ENCODE measurements at regions not wholly inside any gene's neighbourhood (a gene's known extent, or its start where the extent isn't known, plus 50 kb on each side); places are given as distances from the start of the nearest gene placed in this dataset.
"Not testable (repeated sequence)": the region's sequence is repeated elsewhere in the genome, so short reads cannot be mapped to it uniquely, and the experiment has no call there.

GRCh38 chr2:190005513-190005912, 57.0 kb downstream of the MSTN start:
- no peak overlapping the region for H3K4me3 ChIP-seq
- H3K4me1 ChIP-seq (replicated peaks), result no peaks in the 10 kb centered on the region
- H3K36me3 ChIP-seq, result no peaks in the 10 kb centered on the region
- no peaks in the 10 kb centered on the region for H3K27me3 ChIP-seq (replicated peaks)
- H3K27ac ChIP-seq, result no peak overlapping the region
- DNase-seq (ENCODE audit: low read depth in 1 of 2, low spot score in 2 of 2), result no peak
- no peaks in the 10 kb centered on the region for H3K9me3 ChIP-seq (replicated peaks)

- H3K4me3 ChIP-seq, result no peak overlapping the region
- no peaks in the 10 kb centered on the region for H3K27me3 ChIP-seq (replicated peaks)
- DNase-seq (ENCODE audit: low read depth in 1 of 2, low spot score in 2 of 2), result no peak
- H3K4me1 ChIP-seq (replicated peaks), result no peaks in the 10 kb centered on the region
- H3K9me3 ChIP-seq (replicated peaks), result no peaks in the 10 kb centered on the region
- no peak overlapping the region for H3K27ac ChIP-seq
- no peaks in the 10 kb centered on the region for H3K36me3 ChIP-seq
Measured at GRCh38 chr2:189999661-190000060, 62.9 kb downstream of the MSTN start.

GRCh38 chr2:189998665-189999064, 63.9 kb downstream of the MSTN start:
- H3K9me3 ChIP-seq (replicated peaks); H3K4me1 ChIP-seq (replicated peaks): not testable (repeated sequence)

GRCh38 chr2:189997016-189997415, 65.5 kb downstream of the MSTN start:
- no peaks in the 10 kb centered on the region for H3K27me3 ChIP-seq (replicated peaks)
- H3K4me1 ChIP-seq (replicated peaks), result no peaks in the 10 kb centered on the region
- H3K9me3 ChIP-seq (replicated peaks), result no peaks in the 10 kb centered on the region
- H3K4me3 ChIP-seq, result no peak overlapping the region
- DNase-seq (ENCODE audit: low read depth in 1 of 2, low spot score in 2 of 2), result no peak
- no peaks in the 10 kb centered on the region for H3K36me3 ChIP-seq
- H3K27ac ChIP-seq, result no peak overlapping the region

More at GRCh38 chr2:189998665-189999064, 63.9 kb downstream of the MSTN start:
- H3K27me3 ChIP-seq (replicated peaks); H3K4me3 ChIP-seq; DNase-seq (ENCODE audit: low read depth in 1 of 2, low spot score in 2 of 2); H3K36me3 ChIP-seq; H3K27ac ChIP-seq: not testable (repeated sequence)

- no peak overlapping the region for H3K4me3 ChIP-seq
- no peak for DNase-seq (ENCODE audit: low read depth in 1 of 2, low spot score in 2 of 2)
- no peaks in the 10 kb centered on the region for H3K27me3 ChIP-seq (replicated peaks)
- H3K4me1 ChIP-seq (replicated peaks), result no peaks in the 10 kb centered on the region
- H3K9me3 ChIP-seq (replicated peaks), result no peaks in the 10 kb centered on the region
- H3K36me3 ChIP-seq, result no peaks in the 10 kb centered on the region
- H3K27ac ChIP-seq, result no peak overlapping the region
Measured at GRCh38 chr2:189995679-189996078, 66.8 kb downstream of the MSTN start.

- peaks cover 3% of the 10 kb centered on the region; the same call in 1 of the 2 replicates for H3K9me3 ChIP-seq (replicated peaks)
- H3K27me3 ChIP-seq (replicated peaks), result no peaks in the 10 kb centered on the region
- no peak overlapping the region for H3K27ac ChIP-seq
- DNase-seq (ENCODE audit: low read depth in 1 of 2, low spot score in 2 of 2), result no peak
- H3K4me3 ChIP-seq, result no peak overlapping the region
- no peaks in the 10 kb centered on the region for H3K36me3 ChIP-seq
- H3K4me1 ChIP-seq (replicated peaks), result no peaks in the 10 kb centered on the region
Measured at GRCh38 chr2:189982780-189983394, 79.6 kb downstream of the MSTN start.

- no peak overlapping the region for H3K4me3 ChIP-seq
- no peaks in the 10 kb centered on the region for H3K27me3 ChIP-seq (replicated peaks)
- DNase-seq (ENCODE audit: low read depth in 1 of 2, low spot score in 2 of 2), result no peak
- H3K9me3 ChIP-seq (replicated peaks), result peaks cover 3% of the 10 kb centered on the region; the same call in 1 of the 2 replicates
- no peaks in the 10 kb centered on the region for H3K4me1 ChIP-seq (replicated peaks)
- H3K27ac ChIP-seq, result no peak overlapping the region
- H3K36me3 ChIP-seq, result no peaks in the 10 kb centered on the region
Measured at GRCh38 chr2:189982087-189982486, 80.4 kb downstream of the MSTN start.

GRCh38 chr2:189976488-189976887, 86.0 kb downstream of the MSTN start:
- not testable (repeated sequence) for H3K4me3 ChIP-seq

GRCh38 chr2:189960346-189960745, 102.2 kb downstream of the MSTN start:
- 0 out of 2 replicates have a peak, but pooled peaks cover 2% of the 10 kb centered on the region for H3K9me3 ChIP-seq (replicated peaks)
- no peak for DNase-seq (ENCODE audit: low read depth in 1 of 2, low spot score in 2 of 2)
- H3K27ac ChIP-seq, result no peak overlapping the region
- no peaks in the 10 kb centered on the region for H3K4me1 ChIP-seq (replicated peaks)
- no peaks in the 10 kb centered on the region for H3K27me3 ChIP-seq (replicated peaks)
- H3K36me3 ChIP-seq, result no peaks in the 10 kb centered on the region
- no peak overlapping the region for H3K4me3 ChIP-seq

More at GRCh38 chr2:189976488-189976887, 86.0 kb downstream of the MSTN start:
- not testable (repeated sequence) for H3K27me3 ChIP-seq (replicated peaks); H3K36me3 ChIP-seq; H3K4me1 ChIP-seq (replicated peaks); H3K27ac ChIP-seq; H3K9me3 ChIP-seq (replicated peaks); DNase-seq (ENCODE audit: low read depth in 1 of 2, low spot score in 2 of 2)

- H3K4me1 ChIP-seq (replicated peaks), result no peaks in the 10 kb centered on the region
- H3K27ac ChIP-seq, result no peak overlapping the region
- H3K9me3 ChIP-seq (replicated peaks), result no peaks in the 10 kb centered on the region
- no peaks in the 10 kb centered on the region for H3K27me3 ChIP-seq (replicated peaks)
- no peaks in the 10 kb centered on the region for H3K36me3 ChIP-seq
- H3K4me3 ChIP-seq, result no peak overlapping the region
- DNase-seq (ENCODE audit: low read depth in 1 of 2, low spot score in 2 of 2), result no peak
Measured at GRCh38 chr2:189959450-189959849, 103.1 kb downstream of the MSTN start.

GRCh38 chr2:189954989-189955388, 107.5 kb downstream of the MSTN start:
- Histone ChIP-seq H3K27me3 (replicated peaks) (no peaks in the 10 kb centered on the region), H3K27ac (no peak overlapping the region), H3K9me3 (replicated peaks) (no peaks in the 10 kb centered on the region), H3K36me3 (no peaks in the 10 kb centered on the region), H3K4me1 (replicated peaks) (no peaks in the 10 kb centered on the region), H3K4me3 (no peak overlapping the region)
- DNase-seq (ENCODE audit: low read depth in 1 of 2, low spot score in 2 of 2), result no peak

GRCh38 chr2:189952536-189953109, 109.9 kb downstream of the MSTN start:
- no peak overlapping the region for H3K4me3 ChIP-seq

GRCh38 chr2:189951791-189952535, 110.6 kb downstream of the MSTN start:
- Histone ChIP-seq H3K27ac (no peak overlapping the region), H3K4me3 (no peak overlapping the region), H3K36me3 (no peaks in the 10 kb centered on the region), H3K27me3 (replicated peaks) (no peaks in the 10 kb centered on the region), H3K4me1 (replicated peaks) (no peaks in the 10 kb centered on the region), H3K9me3 (replicated peaks) (no peaks in the 10 kb centered on the region)
- DNase-seq (ENCODE audit: low read depth in 1 of 2, low spot score in 2 of 2), result peak in 1 of 2 experiments; percentile 18

More at GRCh38 chr2:189952536-189953109, 109.9 kb downstream of the MSTN start:
- Histone ChIP-seq H3K27me3 (replicated peaks) (no peaks in the 10 kb centered on the region), H3K36me3 (no peaks in the 10 kb centered on the region), H3K27ac (no peak overlapping the region), H3K4me1 (replicated peaks) (no peaks in the 10 kb centered on the region), H3K9me3 (replicated peaks) (no peaks in the 10 kb centered on the region)
- no peak for DNase-seq (ENCODE audit: low read depth in 1 of 2, low spot score in 2 of 2)

GRCh38 chr2:189943009-189943408, 119.5 kb downstream of the MSTN start:
- Histone ChIP-seq H3K4me3 (no peak overlapping the region), H3K4me1 (replicated peaks) (no peaks in the 10 kb centered on the region), H3K27me3 (replicated peaks) (no peaks in the 10 kb centered on the region), H3K36me3 (no peaks in the 10 kb centered on the region), H3K9me3 (replicated peaks) (peaks cover 6% of the 10 kb centered on the region; the same call in 1 of the 2 replicates), H3K27ac (no peak overlapping the region)
- no peak for DNase-seq (ENCODE audit: low read depth in 1 of 2, low spot score in 2 of 2)

Data from SJSA1 (cell line).